NCI-H1436 treated with DMSO at 0.1 percent for 48 hours (cell line): ENCODE measurements at regions not wholly inside any gene's neighbourhood (a gene's known extent, or its start where the extent isn't known, plus 50 kb on each side); places are given as distances from the start of the nearest gene placed in this dataset.
"Not testable (repeated sequence)": the region's sequence is repeated elsewhere in the genome, so short reads cannot be mapped to it uniquely, and the experiment has no call there.

ENCODE experiments used
- DNase-seq: peaks from one replicate; lab custom pipeline; 2025; lab: John Stamatoyannopoulos, UW

DNA sequence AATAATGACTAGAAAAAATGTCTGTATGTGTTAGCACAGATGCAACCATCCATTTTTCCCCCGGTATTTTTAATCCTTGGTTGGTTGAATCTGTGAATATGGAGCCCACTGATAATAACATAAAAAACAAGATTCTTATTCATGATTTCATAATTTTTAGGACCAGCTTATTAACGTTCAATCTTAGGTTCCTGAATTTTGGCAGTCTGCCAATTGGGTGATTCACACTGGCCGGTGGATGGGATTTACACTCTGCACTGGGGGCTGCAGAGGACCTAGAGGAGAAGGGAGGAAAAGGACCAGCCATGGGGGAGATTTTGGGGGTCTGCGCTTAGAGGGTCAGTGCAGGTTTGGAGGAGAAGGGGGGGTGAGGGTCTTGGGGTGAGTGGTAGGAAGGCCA, 327.9 kb downstream of the ACTR3B start:
- no peak for DNase-seq

DNA sequence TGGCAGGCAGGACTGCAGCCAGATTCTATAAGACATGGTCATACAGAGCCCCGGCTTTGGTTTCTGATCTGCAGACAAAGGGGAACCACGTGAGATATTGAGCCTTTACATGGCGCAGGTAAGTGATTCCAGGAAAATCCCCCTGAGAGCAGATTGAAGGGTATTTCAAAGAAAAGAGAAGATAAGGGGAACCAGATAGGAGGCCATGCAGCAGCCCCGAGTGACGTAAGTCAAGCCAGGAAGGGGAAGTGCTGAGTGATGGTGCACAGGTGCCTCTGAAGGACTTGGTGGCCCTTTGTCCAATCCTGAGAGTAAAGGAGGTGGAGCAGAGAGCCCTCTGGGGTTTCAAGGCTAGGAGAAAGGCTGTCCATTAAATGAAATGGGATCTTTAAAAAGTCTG, 329.0 kb downstream of the ACTR3B start:
- no peak for DNase-seq

DNA sequence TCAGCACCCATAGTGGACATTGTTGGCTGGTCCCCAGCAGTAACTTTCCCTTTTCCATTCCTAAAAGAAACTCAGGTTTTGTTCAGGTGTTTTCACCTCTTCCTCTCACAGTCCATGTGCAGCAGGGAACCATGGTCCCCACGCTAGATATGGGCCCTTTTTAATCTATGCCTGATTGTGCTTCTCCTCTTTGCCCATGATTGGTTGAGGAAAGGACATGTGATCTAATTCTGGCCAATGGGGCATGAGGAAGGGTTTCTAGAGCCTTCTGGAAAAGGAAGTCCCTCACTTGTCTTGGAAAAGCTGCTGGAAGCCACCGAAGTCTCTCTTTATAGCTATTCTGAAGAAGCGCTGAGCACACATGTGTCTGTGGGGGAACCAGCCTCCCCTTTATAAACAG, 330.7 kb downstream of the ACTR3B start:
- DNase-seq, result no peak

DNA sequence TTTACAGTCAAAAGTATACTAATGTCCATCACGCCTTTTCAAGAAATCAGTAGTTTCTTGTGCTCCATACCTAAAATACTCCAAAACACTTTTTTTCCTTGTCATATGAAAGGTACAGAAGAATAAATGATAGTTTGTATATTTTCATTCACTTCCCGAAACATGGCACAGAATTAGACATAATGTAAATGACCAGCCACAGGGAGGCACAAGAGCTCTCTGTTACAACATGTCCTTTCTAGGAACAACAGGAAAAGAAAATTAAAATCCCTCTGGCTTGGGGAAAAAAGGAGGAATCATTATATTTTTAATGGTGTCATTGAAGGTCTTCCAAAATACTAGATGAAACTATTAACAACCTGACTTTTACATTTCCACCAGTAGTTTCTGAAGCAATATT, 331.2 kb downstream of the ACTR3B start:
- no peak for DNase-seq

DNA sequence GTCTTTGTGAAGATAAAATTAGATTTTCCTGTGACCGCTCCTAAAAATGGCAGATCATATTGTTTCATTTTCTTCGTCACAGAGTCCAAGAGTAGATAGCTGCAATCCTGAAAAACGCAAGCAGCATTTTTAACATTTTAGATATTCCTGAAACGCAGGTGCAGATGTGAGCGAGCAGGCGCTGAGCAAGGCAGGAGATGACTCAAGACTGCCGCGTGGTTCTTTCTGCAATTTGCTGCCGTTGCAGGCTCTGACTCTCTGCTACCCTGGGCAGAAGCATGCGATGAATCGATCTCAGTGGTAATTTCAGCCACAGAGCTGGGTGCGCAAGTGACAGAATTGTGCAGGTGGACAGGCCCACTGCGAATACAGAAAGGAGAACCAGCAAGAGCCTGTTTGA, 331.9 kb downstream of the ACTR3B start:
- no peak for DNase-seq

DNA sequence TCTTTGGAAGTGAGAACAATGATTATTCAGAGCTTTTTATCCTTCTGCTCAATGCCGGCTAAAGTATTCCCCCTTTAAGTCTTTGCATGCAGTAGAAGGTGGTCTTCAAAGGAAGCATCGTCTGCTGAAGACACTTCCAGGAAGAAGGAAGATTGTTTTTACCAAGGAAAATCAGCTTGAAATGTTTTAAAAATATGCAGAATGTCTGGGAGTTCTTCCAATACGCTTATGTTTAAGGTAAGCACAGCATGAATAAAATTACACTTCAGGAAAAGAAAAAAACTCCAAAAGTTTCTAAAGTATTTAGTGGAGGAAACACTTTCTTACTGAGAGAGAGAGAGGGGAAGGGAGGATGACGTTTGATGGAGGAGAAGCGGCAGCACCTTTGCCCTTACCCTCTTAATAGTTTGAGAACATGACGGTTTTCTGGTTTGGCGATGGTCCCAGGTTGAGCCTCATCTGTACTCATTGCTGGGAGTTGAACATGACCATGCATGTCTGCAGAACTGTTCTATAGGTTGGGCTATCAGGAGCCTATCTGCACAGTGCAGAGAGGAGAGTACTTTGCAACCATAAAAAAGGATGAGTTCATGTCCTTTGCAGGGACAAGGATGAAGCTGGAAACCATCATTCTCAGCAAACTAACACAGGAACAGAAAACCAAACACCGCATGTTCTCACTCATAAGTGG, 338.1 kb downstream of the ACTR3B start:
- no peak for DNase-seq

DNA sequence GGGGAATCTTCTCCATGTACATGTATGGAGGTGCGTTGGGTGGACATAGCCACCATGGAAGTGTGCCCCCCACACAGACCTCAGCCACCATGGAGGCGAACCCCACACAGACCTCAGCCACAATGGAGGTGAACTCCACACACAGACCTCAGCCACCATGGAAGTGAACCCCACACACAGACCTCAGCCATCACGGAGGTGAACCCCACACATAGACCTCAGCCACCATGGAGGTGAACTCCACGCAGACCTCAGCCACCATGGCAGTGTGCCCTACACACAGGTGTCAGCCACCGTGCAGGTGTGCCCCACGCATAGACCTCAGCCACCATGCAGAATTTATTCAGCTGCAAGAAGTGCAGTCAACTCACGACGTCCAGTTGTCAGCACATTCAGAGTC, 339.7 kb downstream of the ACTR3B start:
- no peak for DNase-seq

DNA sequence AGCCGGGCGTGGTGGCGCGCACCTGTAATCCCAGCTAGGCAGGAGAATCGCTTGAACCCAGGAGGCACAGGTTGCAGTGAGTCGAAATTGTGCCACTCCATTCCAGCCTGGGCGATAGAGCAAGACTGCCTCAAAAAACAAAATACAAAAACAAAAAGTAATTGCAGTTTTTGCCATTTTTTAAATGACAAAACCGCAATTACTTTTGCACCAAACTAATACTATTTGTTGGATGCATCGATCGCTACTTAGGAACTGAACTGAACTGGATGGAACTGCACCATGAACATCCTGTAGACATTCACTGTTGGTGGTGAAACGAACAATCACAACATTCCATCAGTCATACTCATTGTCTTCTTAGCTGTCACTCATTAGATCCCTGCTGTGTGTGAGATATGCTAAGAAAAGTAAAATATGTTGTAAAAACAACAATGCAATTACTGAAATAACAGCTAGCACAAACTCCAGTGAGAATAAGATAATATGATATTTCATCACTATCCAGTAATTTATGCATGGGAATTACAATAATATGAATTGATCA, 341.2 kb downstream of the ACTR3B start:
- DNase-seq, result no peak

DNA sequence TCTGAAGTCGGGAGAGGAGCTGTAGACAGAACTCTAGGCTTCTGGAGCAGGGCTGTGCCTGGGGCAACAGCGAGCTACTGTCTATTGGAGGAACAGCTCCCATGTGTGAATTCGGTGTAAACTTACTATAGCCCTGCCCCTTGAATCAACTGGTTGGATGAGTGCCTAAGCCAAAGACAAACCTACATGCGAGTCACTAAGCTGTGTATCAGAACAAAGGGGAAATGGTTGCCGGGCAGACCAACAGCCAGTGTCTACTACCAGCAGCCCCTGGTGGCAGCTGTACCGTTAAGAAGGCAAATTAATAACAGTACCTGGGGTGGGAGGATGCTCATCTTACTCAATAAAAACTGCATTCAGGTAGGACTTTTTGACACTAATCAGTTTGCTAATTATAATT, 343.6 kb downstream of the ACTR3B start:
- DNase-seq, result no peak

DNA sequence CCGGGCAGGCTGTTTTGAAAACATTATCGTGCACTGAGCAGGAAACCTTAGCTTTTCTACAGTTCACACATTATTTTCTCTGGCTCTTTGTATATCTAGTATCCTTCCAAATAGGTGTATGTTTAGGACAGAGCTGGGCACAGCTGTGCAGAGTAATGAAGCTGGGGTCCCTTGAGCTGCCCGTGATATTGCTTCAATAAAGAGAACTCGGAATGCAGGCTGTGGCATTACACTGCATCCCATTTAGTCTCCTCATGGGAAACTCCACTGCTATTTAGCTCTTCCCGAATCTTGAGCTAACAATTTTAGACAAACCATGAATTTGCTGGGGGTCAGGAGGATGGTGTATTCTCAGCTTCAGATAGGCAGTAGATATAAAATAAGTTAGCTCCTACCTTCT, 348.3 kb downstream of the ACTR3B start:
- DNase-seq, result no peak

DNA sequence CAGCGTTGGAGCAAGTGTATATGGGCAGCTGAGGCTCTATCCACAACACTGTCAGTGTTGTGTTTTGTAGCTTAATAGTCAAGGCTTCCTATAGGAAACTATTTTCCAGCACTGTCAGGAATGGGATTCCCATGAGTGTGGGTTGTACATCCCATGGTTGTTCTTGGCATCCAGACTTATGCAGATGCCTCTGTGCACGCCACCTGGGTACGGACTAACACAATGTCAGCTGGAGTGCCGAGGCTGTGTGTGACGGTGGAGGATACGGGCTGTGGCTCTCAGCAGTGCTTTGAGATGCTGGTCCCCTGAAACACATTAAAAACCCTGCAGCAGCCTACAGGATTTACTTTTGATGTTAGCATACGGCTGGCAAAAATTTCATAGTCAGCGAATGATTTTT, 350.0 kb downstream of the ACTR3B start:
- no peak for DNase-seq

DNA sequence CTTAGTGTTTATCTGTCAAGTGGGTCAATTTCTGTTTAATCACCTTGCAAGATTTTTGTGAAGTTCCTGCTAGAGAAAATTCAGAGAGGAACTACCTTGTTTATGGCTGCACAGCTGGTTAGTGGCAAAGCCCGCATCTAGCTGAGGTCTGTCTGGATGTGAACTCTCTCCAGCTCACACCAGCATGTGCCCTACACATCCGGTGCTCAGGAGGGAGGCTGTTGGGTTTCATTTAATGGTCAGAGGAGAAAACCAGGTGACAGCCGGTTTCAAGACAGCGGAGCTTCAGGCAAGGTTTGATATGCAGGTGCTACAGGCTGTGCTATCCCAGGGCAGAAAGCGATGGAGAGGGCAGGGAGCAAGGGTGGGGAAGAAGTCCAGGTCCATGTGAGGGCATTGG, 351.1 kb downstream of the ACTR3B start:
- no peak for DNase-seq

DNA sequence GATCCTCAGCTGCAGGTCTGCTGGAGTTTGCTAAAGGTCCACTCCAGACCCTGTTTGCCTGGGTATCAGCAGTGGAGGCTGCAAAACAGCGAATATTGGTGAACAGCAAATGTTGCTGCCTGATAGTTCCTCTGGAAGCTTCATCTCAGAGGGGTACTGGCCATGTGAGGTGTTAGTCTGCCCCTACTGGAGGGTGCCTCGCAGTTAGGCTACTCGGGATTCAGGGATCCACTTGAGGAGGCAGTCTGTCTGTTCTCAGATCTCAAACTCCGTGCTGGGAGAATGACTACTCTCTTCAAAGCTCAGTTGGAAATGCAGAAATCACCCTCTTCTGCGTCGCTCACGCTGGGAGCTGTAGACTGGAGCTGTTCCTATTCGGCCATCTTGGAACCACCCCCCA, 362.7 kb downstream of the ACTR3B start:
- DNase-seq, result not testable (repeated sequence)

DNA sequence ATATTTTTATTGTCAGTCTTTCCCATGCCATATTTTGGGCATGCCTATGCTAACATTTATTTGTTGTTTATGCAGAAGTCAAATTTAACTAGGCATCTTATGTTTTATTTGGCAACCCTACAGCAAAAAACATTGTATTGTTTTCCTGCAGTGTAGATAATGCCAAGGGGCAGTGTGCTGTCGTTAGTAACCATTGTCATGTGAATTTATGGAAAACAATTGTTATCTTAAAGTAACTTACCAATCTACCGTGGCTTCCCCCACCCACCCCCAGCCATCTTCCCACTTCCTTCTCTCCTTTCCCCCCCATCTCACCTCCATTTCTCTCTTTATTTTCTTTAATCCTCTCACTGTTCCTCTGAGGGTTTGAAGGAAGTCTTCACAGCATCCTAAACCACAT, 370.5 kb downstream of the ACTR3B start:
- DNase-seq, result no peak

DNA sequence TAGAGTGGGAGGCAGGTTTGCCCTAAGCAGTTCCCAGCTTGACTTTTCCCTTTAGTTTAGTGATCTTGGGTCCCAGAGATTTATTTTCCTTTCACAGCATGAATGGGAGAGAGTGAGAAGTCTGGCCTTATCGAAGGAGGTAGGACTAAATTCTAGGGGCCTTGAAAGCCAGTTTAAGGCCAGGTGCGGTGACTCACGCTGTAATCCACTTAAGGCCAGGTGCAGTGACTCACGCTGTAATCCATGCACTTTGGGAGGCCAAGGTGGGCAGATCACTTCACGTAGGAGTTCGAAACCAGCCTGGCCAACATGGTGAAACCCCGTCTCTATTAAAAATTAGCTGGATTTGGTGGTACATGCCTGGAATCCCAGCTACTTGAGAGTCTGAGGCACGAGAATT, 392.2 kb downstream of the ACTR3B start:
- DNase-seq, result no peak

DNA sequence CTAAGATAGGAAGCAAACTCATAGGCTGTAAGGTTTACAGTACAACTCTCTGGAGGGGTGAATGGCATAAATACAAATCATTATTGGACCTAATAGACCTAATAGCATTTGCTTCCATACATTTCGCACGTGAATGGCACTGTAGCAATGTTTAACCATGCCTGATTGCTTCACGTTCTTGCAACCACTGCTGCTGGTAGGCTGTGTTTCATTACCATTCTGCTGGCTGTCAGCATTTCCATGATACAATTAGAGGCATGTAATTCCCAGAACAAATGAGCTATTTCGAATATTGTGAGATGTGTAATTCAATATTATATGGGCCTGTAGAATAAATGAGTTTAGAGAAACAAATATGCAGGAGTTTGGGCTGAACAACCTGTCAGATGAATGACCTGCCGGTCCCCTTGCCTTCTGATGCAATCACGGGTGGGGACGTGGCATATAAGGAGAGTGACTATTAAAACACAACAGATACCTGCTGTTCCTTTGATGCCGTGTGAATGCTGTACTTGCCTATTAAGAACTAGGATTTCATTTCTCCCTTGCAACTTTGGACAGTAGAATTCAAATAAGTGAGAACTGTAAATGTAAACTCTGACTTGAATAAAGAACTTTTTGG, 393.4 kb downstream of the ACTR3B start:
- DNase-seq, result no peak

DNA sequence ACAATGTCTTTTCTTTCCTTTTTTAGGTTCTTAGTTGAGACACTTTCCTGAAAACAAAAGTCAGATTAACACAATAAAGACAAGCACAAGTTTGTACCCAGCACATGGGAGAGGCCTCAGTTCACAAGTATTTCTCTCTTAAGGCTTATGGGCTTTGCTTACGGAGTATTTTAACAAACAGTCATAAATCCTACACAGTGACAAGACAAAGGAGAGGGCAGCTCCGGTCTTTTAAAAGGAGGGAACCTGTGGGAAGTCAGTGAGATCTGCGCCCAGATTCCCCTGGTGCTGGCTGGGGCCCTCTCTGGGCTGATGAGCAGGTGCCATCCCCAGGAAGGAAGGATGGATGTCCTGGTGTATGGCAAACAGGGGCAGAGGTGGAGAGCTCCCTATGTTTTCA, 398.6 kb downstream of the ACTR3B start:
- DNase-seq, result no peak

DNA sequence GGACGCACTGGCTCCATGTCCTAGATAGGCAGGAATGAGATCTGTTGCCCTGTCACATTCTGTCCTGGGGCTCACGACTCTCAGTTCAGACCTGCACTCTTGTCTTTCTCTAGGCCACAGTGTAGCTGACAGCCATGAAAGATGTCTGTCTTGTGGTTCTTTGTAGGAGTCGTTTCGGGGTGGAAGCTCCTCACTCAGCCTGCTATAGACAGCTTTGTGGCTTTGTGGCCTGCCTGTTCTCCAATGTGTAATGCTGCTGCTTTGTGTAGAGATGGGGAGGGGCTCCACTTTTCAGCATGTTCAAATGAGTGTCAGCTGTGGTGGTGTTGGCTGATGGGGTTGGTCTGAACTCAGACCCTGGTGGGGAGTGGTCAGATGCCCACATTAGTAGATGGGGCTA, 410.7 kb downstream of the ACTR3B start:
- no peak for DNase-seq

DNA sequence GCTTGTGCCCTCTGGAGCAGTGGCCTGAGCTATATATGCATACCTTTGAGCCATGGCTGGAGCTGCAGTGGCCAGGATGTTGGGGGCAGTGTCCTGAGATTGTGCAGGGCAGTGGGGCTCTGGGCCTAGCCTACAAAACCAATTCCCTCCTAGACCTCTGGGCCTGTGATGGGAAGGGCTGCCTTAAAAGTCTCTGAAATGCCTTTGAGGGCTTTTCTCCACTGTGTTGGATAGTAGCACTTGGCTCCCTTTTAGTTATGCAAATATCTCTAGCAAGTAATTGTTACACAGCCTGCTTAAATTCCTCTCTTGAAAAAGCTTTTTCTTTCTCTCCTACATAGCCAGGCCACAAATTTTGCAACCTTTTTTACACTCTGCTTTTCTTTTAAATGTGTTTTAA, 426.4 kb downstream of the ACTR3B start:
- no peak for DNase-seq

DNA sequence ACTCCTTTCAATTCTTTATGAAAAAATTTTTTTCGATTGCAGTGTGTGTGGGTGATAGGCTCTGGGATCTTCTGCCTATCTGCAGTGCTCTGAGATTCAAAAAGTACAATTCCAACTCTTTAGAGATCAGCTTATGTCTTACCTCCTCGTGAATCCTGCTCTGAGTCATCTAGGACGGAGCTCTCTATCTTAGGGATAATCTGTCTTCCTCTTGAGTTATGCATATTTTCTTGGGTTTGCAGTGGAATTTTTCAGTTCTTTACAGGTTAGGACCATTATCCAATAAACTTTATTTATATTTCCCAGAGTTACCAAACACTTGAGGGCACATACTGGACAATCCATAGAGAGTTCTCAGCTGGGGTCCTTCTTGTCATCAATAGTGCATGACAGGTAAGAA, 428.6 kb downstream of the ACTR3B start:
- no peak for DNase-seq

DNA sequence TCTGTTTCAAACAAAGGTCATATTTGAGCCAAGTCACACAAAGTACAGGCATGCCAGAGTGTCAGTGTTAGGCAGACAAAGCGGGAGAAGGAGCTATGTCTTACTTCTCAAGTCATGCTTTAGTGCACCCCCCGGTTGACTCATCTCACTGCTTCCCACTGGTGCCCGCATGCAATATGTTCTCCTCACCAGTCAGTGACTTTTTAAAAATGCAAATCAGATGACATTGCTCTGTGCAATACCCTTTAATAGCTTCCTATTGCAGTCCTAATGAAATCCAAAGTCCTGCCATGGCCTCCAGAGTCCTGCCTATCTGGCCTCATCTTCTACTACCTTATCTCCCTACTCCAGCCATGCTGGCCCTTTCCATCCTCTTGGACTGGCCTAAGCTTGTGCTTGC, 429.1 kb downstream of the ACTR3B start:
- no peak for DNase-seq

DNA sequence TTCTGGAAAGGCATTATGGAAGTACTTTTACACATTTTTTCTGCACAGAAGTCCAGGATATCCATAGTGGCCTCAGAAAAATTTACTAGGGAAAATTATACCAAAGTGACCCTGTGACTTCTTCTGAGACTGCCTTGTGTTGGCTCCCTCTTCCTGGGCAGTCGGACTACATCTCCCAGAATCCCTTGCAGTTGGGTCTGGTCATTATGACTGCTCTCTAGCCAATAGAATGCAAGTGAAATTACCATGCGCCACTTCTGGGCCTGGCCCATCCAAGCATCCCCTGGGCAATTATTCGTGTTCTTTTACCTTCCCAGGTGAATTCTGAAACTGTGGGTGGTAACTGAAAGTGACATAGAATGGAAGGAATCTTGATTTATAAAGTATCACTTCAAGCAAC, 430.9 kb downstream of the ACTR3B start:
- DNase-seq, result no peak

DNA sequence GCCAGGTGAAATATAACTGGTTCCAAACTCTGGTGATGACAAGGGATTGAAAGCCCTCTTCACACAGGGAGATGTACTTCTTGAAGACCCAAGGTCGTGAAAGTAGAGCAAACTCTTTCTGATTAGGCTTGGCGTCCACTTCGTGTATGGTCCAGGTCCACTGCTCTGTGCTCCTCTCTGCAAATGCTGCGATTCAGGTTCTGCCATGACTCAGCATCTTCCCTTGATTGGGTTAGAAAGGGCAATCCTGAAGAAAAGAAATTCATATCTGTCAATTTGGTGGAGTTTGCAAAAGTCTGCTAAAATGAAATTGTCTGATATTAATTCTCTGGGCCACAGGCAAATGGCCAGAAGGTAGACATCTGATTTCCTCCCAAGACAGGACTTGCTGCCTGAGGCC, 431.4 kb downstream of the ACTR3B start:
- no peak for DNase-seq

DNA sequence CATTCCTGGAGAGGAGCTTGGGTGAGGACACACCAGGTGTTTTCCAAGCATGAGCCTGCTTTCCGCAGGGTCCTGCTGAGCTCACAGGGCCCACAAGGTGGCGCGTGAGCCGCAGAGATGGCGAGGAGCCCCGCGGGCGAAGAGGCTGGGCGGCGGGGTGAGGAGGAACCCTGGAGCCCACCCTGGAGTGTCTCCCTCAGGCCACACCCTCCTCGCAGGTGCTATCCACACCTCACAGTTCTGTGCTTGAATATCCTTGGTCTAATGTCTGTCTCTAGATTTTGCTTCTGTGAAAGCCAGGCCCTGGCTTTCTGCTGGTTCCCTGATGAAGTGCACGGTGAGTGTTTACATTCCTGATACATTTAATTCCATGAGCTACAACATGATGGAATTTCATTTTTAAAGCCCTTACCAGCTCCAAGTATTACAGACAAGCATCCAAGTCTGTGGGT, 433.6 kb downstream of the ACTR3B start:
- DNase-seq, result no peak
